SK-N-SH treated with all-trans-retinoic acid at 6 μM for 48 hours (cell line): ENCODE measurements at regions not wholly inside any gene's neighbourhood (a gene's known extent, or its start where the extent isn't known, plus 50 kb on each side); places are given as distances from the start of the nearest gene placed in this dataset.

Source experiments
- CREB5 ChIP-seq: fragments of 250-450 bp; sonication (Bioruptor Pico); IDR thresholded peaks from 2 replicates; pipeline ENCODE4 v1.5.1; 2020; ENCODE audit warnings: low read depth, mild to moderate bottlenecking, moderate library complexity
- ESRRG ChIP-seq: fragments of 250-450 bp; sonication (Bioruptor Pico); IDR thresholded peaks from 2 replicates; pipeline ENCODE4 v1.6.1; 2021; ENCODE audit warnings: mild to moderate bottlenecking
- ISL1 ChIP-seq: fragments of 250-450 bp; sonication (Bioruptor Pico); IDR thresholded peaks from 2 replicates; pipeline ENCODE4 v2.1.2; 2022; ENCODE audit warnings: mild to moderate bottlenecking, moderate library complexity
- PATZ1 ChIP-seq: fragments of 250-450 bp; sonication (Bioruptor Pico); IDR thresholded peaks from 2 replicates; pipeline ENCODE4 v1.8.0; 2020; ENCODE audit warnings: mild to moderate bottlenecking, moderate library complexity, borderline replicate concordance
- POU6F1 ChIP-seq: fragments of 250-450 bp; sonication (Bioruptor Pico); IDR thresholded peaks from 2 replicates; pipeline ENCODE4 v1.8.0; 2021; ENCODE audit warnings: low read depth, mild to moderate bottlenecking, moderate library complexity, borderline replicate concordance
- SNAI2 ChIP-seq: fragments of 250-450 bp; sonication (Bioruptor Pico); IDR thresholded peaks from 2 replicates; pipeline ENCODE4 v1.5.0; 2020; ENCODE audit warnings: mild to moderate bottlenecking, moderate library complexity
- ZFP3 ChIP-seq: fragments of 250-450 bp; sonication (Bioruptor Pico); IDR thresholded peaks from 2 replicates; pipeline ENCODE4 v1.5.0; 2020; ENCODE audit warnings: mild to moderate bottlenecking, moderate library complexity

GRCh38 chr17:69769050-69769449 lies 306.0 kb upstream of the KCNJ16 start:
- TF ChIP-seq PATZ1 (CRISPR knock-in tag) (no peak), CREB5 (no peak), SNAI2 (no peak), POU6F1 (CRISPR knock-in tag) (no peak), ZFP3 (CRISPR knock-in tag) (no peak), ESRRG (CRISPR knock-in tag) (no peak), ISL1 (CRISPR knock-in tag) (no peak)
